ENCODE measurements at regions not wholly inside any gene's neighbourhood (a gene's known extent, or its start where the extent isn't known, plus 50 kb on each side); places are given as distances from the start of the nearest gene placed in this dataset.

DNA sequence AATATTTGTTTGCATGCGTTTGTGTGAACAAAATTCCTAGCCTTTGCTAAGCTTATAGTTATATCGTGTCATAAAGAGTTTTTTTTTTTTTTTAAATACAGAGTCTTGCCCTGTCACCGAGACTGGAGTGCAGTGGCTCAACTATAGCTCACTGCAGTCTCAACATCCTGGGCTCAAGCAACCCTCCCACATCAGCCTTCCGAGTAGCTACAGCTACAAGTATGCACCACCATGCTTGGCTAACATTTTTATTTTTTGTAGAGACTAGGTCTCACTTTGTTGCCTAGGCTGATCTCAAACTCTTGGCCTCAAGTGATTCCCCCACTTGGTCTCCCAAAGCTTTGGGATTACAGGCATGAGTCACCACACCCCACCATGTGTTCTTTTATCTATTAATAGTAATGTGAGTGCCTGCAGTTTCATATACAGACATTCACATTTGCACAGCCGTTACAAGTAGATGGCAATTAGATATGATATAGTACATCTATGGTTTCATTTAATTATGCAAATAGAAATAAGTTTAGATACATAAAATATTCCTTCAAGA lies 848.6 kb downstream of the PDCD6IP start:
- H3K27ac ChIP-seq (ENCODE audit: insufficient read depth, low read depth, low read length): no peak overlapping the region
- no peaks in the 10 kb centered on the region for H3K9me1 ChIP-seq (replicated peaks; ENCODE audit: control insufficient read depth, extremely low read depth, insufficient read depth, low read length)
- no peaks in the 10 kb centered on the region for H4K20me1 ChIP-seq (replicated peaks; ENCODE audit: control insufficient read depth, extremely low read depth, insufficient read depth, low read length)
- H3K4me2 ChIP-seq (ENCODE audit: insufficient read depth, low read length): no peak overlapping the region
- dilution Hi-C loops (cut with MboI; ENCODE audit: extremely low pct_ligation_motif_present, low sequenced_read_pairs) (no loop called here), intact Hi-C loops (cut with micrococcal nuclease) (no loop called here)
- H2AFZ ChIP-seq (ENCODE audit: low read depth, low read length): no peak overlapping the region
- H3K79me2 ChIP-seq (ENCODE audit: control insufficient read depth, insufficient read depth, low read length): no peaks in the 10 kb centered on the region
- POLR2A ChIA-PET: no interaction called here
- H3K4me3 ChIP-seq (replicated peaks in 1 of 3; ENCODE audit: insufficient read depth in 1 of 3, low read depth in 1 of 3, low read length in 3 of 3): no peak overlapping the region
- CTCF ChIA-PET: no interaction called here
- TF ChIP-seq FOS (IDR thresholded peaks at IDR 0.05; ENCODE audit: borderline replicate concordance, insufficient read depth, low read length) (no peak), MYC (IDR thresholded peaks at IDR 0.05; ENCODE audit: low read depth, low read length) (no peak), POLR2A (IDR thresholded peaks at IDR 0.05; ENCODE audit: low read depth, low read length) (no peak), EZH2 (IDR thresholded peaks at IDR 0.05; ENCODE audit: borderline replicate concordance, low read depth, low read length, severe bottlenecking) (no peak), POLR2AphosphoS5 (IDR thresholded peaks at IDR 0.05; ENCODE audit: insufficient read depth, low read depth, low read length) (no peak), JUN (IDR thresholded peaks at IDR 0.05; ENCODE audit: borderline replicate concordance, insufficient read depth, insufficient read length, low read depth) (no peak), GATA2 (IDR thresholded peaks at IDR 0.05; ENCODE audit: insufficient read depth, insufficient read length, low read depth, low read length) (no peak)
- TF ChIP-seq, protein P1, sequence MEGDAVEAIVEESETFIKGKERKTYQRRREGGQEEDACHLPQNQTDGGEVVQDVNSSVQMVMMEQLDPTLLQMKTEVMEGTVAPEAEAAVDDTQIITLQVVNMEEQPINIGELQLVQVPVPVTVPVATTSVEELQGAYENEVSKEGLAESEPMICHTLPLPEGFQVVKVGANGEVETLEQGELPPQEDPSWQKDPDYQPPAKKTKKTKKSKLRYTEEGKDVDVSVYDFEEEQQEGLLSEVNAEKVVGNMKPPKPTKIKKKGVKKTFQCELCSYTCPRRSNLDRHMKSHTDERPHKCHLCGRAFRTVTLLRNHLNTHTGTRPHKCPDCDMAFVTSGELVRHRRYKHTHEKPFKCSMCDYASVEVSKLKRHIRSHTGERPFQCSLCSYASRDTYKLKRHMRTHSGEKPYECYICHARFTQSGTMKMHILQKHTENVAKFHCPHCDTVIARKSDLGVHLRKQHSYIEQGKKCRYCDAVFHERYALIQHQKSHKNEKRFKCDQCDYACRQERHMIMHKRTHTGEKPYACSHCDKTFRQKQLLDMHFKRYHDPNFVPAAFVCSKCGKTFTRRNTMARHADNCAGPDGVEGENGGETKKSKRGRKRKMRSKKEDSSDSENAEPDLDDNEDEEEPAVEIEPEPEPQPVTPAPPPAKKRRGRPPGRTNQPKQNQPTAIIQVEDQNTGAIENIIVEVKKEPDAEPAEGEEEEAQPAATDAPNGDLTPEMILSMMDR (IDR thresholded peaks at IDR 0.05; ENCODE audit: extremely low read depth in 1 of 2, insufficient read depth in 1 of 2, low read depth in 1 of 2, low read length in 2 of 2): no peak
- TF ChIP-seq, protein P2, sequence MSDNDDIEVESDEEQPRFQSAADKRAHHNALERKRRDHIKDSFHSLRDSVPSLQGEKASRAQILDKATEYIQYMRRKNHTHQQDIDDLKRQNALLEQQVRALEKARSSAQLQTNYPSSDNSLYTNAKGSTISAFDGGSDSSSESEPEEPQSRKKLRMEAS (IDR thresholded peaks at IDR 0.05; ENCODE audit: insufficient read depth, insufficient read length): no peak
- no peak overlapping the region for H3K9ac ChIP-seq (replicated peaks; ENCODE audit: extremely low read depth, insufficient read depth, low read length)
- FAIRE-seq (no peak), DNase-seq (ENCODE audit: low read depth, low spot score) (no peak)
- H3K4me1 ChIP-seq (ENCODE audit: control insufficient read depth, extremely low read depth, insufficient read depth, low read length): no peaks in the 10 kb centered on the region
- H3K9me3 ChIP-seq (replicated peaks; ENCODE audit: control insufficient read depth, insufficient read depth, low read length): no peaks in the 10 kb centered on the region
- H3K27me3 ChIP-seq (ENCODE audit: control insufficient read depth in 2 of 2, insufficient read depth in 2 of 2, low read length in 2 of 2): no peaks in the 10 kb centered on the region
- BruUV-seq (replicated peaks): no TSS peak
- H3K36me3 ChIP-seq (ENCODE audit: control insufficient read depth in 2 of 2, extremely low read depth in 1 of 2, insufficient read depth in 2 of 2, low read length in 2 of 2): no peaks in the 10 kb centered on the region

Data from endothelial cell of umbilical vein (primary cell).